Nephron (organoid): ENCODE measurements at regions not wholly inside any gene's neighbourhood (a gene's known extent, or its start where the extent isn't known, plus 50 kb on each side); places are given as distances from the start of the nearest gene placed in this dataset.

ENCODE experiments used
- H3K27ac Mint-ChIP-seq, 3 experiments: 2 replicates each; pipeline ENCODE4 v1.8.0; 2020; ENCODE audit warnings: mixed read lengths in 3 of 3, mild to moderate bottlenecking in 2 of 3, moderate library complexity in 1 of 3
- H3K27me3 Mint-ChIP-seq: 2 replicates; pipeline ENCODE4 v1.8.0; 2021; ENCODE audit warnings: low read depth, mild to moderate bottlenecking, moderate library complexity, mixed read lengths
- H3K36me3 Mint-ChIP-seq: 2 replicates; pipeline ENCODE4 v1.8.0; 2020; ENCODE audit warnings: low read depth, mixed read lengths
- H3K4me1 Mint-ChIP-seq: 2 replicates; pipeline ENCODE4 v1.8.0; 2020; ENCODE audit warnings: mixed read lengths
- H3K4me3 Mint-ChIP-seq, 3 experiments: 2 replicates each; pipeline ENCODE4 v1.8.0; 2020; ENCODE audit warnings: mild to moderate bottlenecking in 3 of 3, mixed read lengths in 3 of 3, moderate library complexity in 2 of 3
- H3K9me3 Mint-ChIP-seq: 2 replicates; pipeline ENCODE4 v1.8.0; 2020; ENCODE audit warnings: mixed read lengths
- CTCF ChIP-seq, 3 experiments: fragments of 200-600 bp; sonication (generic); IDR thresholded peaks; one replicate each; pipeline ENCODE4 v1.5.0; 2021; ENCODE audit warnings: antibody characterized with exemption in 3 of 3; ENCODE audit not compliant: unreplicated experiment in 3 of 3

- Mint-ChIP-seq H3K27ac (no peak overlapping the region), H3K4me1 (peaks cover 23% of the 10 kb centered on the region), H3K9me3 (peaks cover 3% of the 10 kb centered on the region), H3K36me3 (no peaks in the 10 kb centered on the region), H3K27me3 (peaks cover 49% of the 10 kb centered on the region), H3K4me3 (no peak overlapping the region)
- peak in 2 of 3 experiments; percentile 20 to 48 for TF ChIP-seq CTCF (IDR thresholded peaks at IDR 0.05; ENCODE audit: unreplicated experiment in 3 of 3)
Observed at GRCh38 chr16:87017371-87018012, 299.7 kb downstream of the C16orf95 start.

- Mint-ChIP-seq H3K4me1 (no peaks in the 10 kb centered on the region), H3K9me3 (no peaks in the 10 kb centered on the region), H3K27ac (no peak overlapping the region), H3K36me3 (no peaks in the 10 kb centered on the region), H3K4me3 (no peak overlapping the region), H3K27me3 (peaks cover 35% of the 10 kb centered on the region)
- TF ChIP-seq CTCF (IDR thresholded peaks at IDR 0.05; ENCODE audit: unreplicated experiment in 3 of 3): no peak
Observed at GRCh38 chr16:87025676-87026075, 291.5 kb downstream of the C16orf95 start.

DNA sequence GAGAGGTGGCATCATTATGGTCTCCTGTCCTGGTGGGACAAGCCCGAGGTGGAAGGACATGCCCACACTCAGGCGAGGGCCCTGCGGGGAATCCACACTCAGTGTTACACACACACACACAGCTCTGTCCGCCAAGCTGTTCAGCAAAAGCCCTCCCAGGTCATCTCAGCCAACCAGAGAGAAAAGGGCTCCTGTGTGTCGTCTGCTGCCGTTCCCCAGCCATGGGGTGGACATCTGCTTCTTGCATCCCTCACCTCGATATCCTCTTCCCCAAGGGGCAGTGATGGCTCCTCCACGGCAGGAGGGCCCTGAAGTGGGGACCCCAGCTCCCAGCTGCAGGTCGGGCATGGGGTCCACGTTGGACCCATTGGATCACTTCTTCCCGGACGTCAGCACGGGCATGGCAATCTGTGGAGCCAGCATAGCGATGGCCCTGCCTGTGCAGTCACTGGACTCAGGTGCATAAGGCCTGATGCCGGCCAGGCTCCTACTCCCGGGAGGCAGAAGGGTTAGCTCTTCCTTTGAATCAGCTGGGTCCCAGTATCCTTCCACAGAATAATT, 290.1 kb downstream of the C16orf95 start:
- Mint-ChIP-seq H3K27me3 (peaks cover 29% of the 10 kb centered on the region), H3K9me3 (no peaks in the 10 kb centered on the region), H3K4me1 (no peaks in the 10 kb centered on the region), H3K27ac (no peak overlapping the region), H3K36me3 (no peaks in the 10 kb centered on the region), H3K4me3 (no peak overlapping the region)
- no peak for TF ChIP-seq CTCF (IDR thresholded peaks at IDR 0.05; ENCODE audit: unreplicated experiment in 3 of 3)

DNA sequence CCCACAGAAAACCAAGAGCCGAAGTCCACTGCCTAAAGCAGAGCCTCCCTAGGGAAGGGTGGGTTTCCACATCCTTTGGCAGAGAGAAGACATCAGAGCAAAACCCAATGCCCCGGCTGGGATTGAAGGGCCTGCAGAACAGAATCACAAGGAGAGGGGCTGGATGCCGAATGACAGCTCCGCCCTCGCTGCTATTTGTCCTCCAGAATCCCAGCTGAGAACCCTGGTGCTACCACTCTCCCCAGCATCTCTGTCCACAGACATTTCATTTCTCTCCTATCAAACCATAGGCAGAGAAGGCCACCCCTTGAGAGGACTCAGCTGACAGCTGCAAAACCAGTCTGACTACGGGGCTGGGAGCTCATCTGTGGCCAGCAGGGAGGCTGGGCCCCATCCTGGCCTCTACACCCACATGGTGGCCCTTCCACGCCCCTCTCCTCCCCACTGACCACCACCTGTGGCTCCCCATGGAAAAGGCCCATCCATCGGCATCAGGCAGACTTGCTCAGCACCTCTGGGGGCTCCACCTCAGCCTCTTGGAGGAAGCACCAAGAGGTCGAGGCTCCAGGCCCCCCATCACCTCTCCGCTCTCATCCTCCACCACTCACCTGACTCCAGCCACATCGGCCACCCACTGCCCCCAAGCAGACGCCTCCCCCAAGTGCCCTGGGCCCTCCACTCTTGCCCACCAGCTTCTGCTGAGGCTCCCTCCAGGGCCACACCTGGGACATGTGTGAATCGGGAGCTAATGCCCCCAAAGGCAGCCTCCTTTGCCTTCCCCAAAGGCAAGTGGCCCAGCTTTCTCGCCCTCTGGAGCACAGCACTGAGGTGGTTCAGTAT, 288.5 kb downstream of the C16orf95 start:
- no peaks in the 10 kb centered on the region for H3K36me3 Mint-ChIP-seq
- H3K27ac Mint-ChIP-seq: no peak overlapping the region
- H3K27me3 Mint-ChIP-seq: peaks cover 29% of the 10 kb centered on the region
- H3K4me1 Mint-ChIP-seq: peaks cover 7% of the 10 kb centered on the region
- H3K4me3 Mint-ChIP-seq: no peak overlapping the region
- H3K9me3 Mint-ChIP-seq: no peaks in the 10 kb centered on the region
- TF ChIP-seq CTCF (IDR thresholded peaks at IDR 0.05; ENCODE audit: unreplicated experiment in 3 of 3): no peak

DNA sequence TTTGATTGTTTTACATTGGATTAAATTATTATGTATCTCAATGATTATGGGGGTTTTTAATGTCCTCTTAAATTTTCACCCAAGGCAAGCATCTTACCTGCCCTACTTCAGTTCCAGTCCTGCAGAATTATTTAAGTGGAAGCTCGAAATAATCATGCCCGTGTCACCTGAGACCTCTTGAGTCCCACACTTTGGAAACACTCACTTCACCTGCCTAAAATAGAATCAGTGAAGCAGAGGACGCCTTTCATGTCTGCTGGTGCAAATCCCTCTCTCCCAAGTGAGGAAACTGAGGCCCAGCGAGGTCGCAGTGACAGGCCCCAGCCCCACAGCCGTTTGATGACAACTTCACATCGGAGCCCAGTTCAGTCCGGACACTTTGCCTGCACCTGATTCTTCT, 284.6 kb downstream of the C16orf95 start:
- H3K27me3 Mint-ChIP-seq: peaks cover 44% of the 10 kb centered on the region
- TF ChIP-seq CTCF (IDR thresholded peaks at IDR 0.05; ENCODE audit: unreplicated experiment in 3 of 3): no peak
- H3K4me3 Mint-ChIP-seq: no peak overlapping the region
- no peak overlapping the region for H3K27ac Mint-ChIP-seq
- H3K4me1 Mint-ChIP-seq: peaks cover 18% of the 10 kb centered on the region
- H3K36me3 Mint-ChIP-seq: no peaks in the 10 kb centered on the region
- H3K9me3 Mint-ChIP-seq: no peaks in the 10 kb centered on the region
